Calu3 (cell line): ENCODE measurements at regions not wholly inside any gene's neighbourhood (a gene's known extent, or its start where the extent isn't known, plus 50 kb on each side); places are given as distances from the start of the nearest gene placed in this dataset.
A peak's percentile ranks its signal among the peaks of the same experiment; 100 is the strongest.
"Not testable (repeated sequence)": the region's sequence is repeated elsewhere in the genome, so short reads cannot be mapped to it uniquely, and the experiment has no call there.

Source experiments
- BruUV-seq: library from RNA; stranded (reverse); fragments of 400-500 nt; replicated peaks from 2 replicates; lab custom pipeline; 2021; lab: Mats Ljungman, UMichigan
- CTCF ChIA-PET: fragments of 300-600 bp; sonication (Branson Sonifier 250); formaldehyde crosslinking; loops from one replicate; lab custom pipeline; 2022; ENCODE audit warnings: antibody characterized with exemption; lab: Charles Lee
- DNase-seq: peaks from one replicate; pipeline ENCODE4 v3.0.0; 2022
- H3K27ac Mint-ChIP-seq: one replicate; pipeline ENCODE4 v1.8.0; 2022; ENCODE audit warnings: mixed read lengths; ENCODE audit not compliant: unreplicated experiment
- H3K27me3 Mint-ChIP-seq: one replicate; pipeline ENCODE4 v1.8.0; 2022; ENCODE audit warnings: mixed read lengths; ENCODE audit not compliant: unreplicated experiment
- H3K36me3 Mint-ChIP-seq: one replicate; pipeline ENCODE4 v1.8.0; 2022; ENCODE audit warnings: mild to moderate bottlenecking, moderate library complexity, mixed read lengths; ENCODE audit not compliant: insufficient read depth, unreplicated experiment
- H3K4me1 Mint-ChIP-seq: one replicate; pipeline ENCODE4 v1.8.0; 2022; ENCODE audit warnings: mild to moderate bottlenecking, low read depth, mixed read lengths; ENCODE audit not compliant: unreplicated experiment
- H3K4me3 Mint-ChIP-seq: one replicate; pipeline ENCODE4 v1.8.0; 2022; ENCODE audit warnings: mild to moderate bottlenecking, low read depth, moderate library complexity, mixed read lengths; ENCODE audit not compliant: unreplicated experiment
- H3K9me3 Mint-ChIP-seq: one replicate; pipeline ENCODE4 v1.8.0; 2022; ENCODE audit warnings: low read depth, mixed read lengths; ENCODE audit not compliant: unreplicated experiment
- intact Hi-C: fragments of 100-400 bp; cut with micrococcal nuclease; formaldehyde crosslinking; loops from one replicate; pipeline ENCODE4 v1.10.0; 2022; ENCODE audit not compliant: unreplicated experiment
- TF ChIP-seq, protein P1 (sequence below): fragments of 200-600 bp; IDR thresholded peaks from one replicate; pipeline ENCODE4 v1.8.0; 2022; ENCODE audit warnings: antibody characterized with exemption; ENCODE audit not compliant: unreplicated experiment

GRCh38 chr12:63445224-63445880 is 222.9 kb downstream of the DPY19L2 start:
- Mint-ChIP-seq H3K27ac (no peak overlapping the region), H3K4me1 (peaks cover 3% of the 10 kb centered on the region), H3K9me3 (no peaks in the 10 kb centered on the region), H3K36me3 (peaks cover 4% of the 10 kb centered on the region), H3K4me3 (no peak overlapping the region), H3K27me3 (no peaks in the 10 kb centered on the region)
- no TSS peak for BruUV-seq
- no peak for DNase-seq
- intact Hi-C loops = no loop called here
- TF ChIP-seq, protein P1, sequence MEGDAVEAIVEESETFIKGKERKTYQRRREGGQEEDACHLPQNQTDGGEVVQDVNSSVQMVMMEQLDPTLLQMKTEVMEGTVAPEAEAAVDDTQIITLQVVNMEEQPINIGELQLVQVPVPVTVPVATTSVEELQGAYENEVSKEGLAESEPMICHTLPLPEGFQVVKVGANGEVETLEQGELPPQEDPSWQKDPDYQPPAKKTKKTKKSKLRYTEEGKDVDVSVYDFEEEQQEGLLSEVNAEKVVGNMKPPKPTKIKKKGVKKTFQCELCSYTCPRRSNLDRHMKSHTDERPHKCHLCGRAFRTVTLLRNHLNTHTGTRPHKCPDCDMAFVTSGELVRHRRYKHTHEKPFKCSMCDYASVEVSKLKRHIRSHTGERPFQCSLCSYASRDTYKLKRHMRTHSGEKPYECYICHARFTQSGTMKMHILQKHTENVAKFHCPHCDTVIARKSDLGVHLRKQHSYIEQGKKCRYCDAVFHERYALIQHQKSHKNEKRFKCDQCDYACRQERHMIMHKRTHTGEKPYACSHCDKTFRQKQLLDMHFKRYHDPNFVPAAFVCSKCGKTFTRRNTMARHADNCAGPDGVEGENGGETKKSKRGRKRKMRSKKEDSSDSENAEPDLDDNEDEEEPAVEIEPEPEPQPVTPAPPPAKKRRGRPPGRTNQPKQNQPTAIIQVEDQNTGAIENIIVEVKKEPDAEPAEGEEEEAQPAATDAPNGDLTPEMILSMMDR = no peak
- CTCF ChIA-PET = no interaction called here

DNA sequence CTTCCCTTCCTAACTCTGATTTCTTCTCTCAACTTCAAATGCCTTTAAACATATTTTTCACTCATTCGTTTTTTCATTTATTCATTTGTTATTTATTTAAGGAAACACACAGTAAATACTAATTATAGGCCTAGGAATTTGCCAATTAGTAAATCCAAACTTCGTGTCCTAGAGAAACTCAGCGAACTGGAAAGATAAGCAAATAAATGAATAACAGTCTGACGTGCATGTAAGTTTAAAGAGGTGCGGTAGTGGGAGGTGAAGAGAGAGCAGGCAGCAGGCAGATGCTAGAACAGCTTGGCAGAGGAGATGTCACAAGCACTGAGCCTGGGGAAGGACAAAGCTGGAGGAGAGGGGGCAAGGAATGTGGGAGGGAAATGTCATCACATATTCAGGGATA is 228.2 kb downstream of the DPY19L2 start:
- intact Hi-C loops = no loop called here
- peaks cover 4% of the 10 kb centered on the region for H3K9me3 Mint-ChIP-seq

GRCh38 chr12:63434384-63434783 is 233.9 kb downstream of the DPY19L2 start:
- BruUV-seq, DNase-seq, H3K9me3 Mint-ChIP-seq, H3K36me3 Mint-ChIP-seq, CTCF ChIA-PET, H3K27ac Mint-ChIP-seq, H3K4me3 Mint-ChIP-seq, H3K27me3 Mint-ChIP-seq, intact Hi-C loops, H3K4me1 Mint-ChIP-seq: not testable (repeated sequence)

More for the DNA sequence above, 228.2 kb downstream of the DPY19L2 start:
- Mint-ChIP-seq H3K4me3 (no peak overlapping the region), H3K27ac (peak overlapping the region; percentile 1), H3K27me3 (no peaks in the 10 kb centered on the region), H3K36me3 (peaks cover 4% of the 10 kb centered on the region), H3K4me1 (peaks cover 14% of the 10 kb centered on the region)
- TF ChIP-seq, protein P1 = no peak
- CTCF ChIA-PET = no interaction called here
- no TSS peak for BruUV-seq
- peak; percentile 9 for DNase-seq

- H3K27me3 Mint-ChIP-seq, CTCF ChIA-PET, DNase-seq, BruUV-seq, H3K4me3 Mint-ChIP-seq, H3K27ac Mint-ChIP-seq, intact Hi-C loops, H3K36me3 Mint-ChIP-seq, H3K9me3 Mint-ChIP-seq, H3K4me1 Mint-ChIP-seq: not testable (repeated sequence)
These were observed 240.3 kb downstream of the DPY19L2 start for GRCh38 chr12:63427969-63428368.

- H3K4me1 Mint-ChIP-seq, BruUV-seq, H3K27me3 Mint-ChIP-seq, H3K4me3 Mint-ChIP-seq, H3K27ac Mint-ChIP-seq, CTCF ChIA-PET, intact Hi-C loops, H3K9me3 Mint-ChIP-seq, H3K36me3 Mint-ChIP-seq, DNase-seq: not testable (repeated sequence)
These were observed 241.3 kb downstream of the DPY19L2 start for GRCh38 chr12:63427029-63427428.

GRCh38 chr12:63424671-63425070 is 243.6 kb downstream of the DPY19L2 start:
- CTCF ChIA-PET = no interaction called here
- no peaks in the 10 kb centered on the region for H3K36me3 Mint-ChIP-seq
- peaks cover 5% of the 10 kb centered on the region for H3K9me3 Mint-ChIP-seq
- no peaks in the 10 kb centered on the region for H3K27me3 Mint-ChIP-seq
- no peak overlapping the region for H3K4me3 Mint-ChIP-seq
- TF ChIP-seq, protein P1 = no peak
- no TSS peak for BruUV-seq
- no peak for DNase-seq
- no peak overlapping the region for H3K27ac Mint-ChIP-seq
- no peaks in the 10 kb centered on the region for H3K4me1 Mint-ChIP-seq
- intact Hi-C loops = loop anchor here (5.0 kb wide), 1 partner anchor 72 kb away; no protein-coding TSS in a partner anchor
